BLaER1 treated with 17β-estradiol and CSF1 and Interleukin-3, amounts not matched to agents 10 nM and 100 nM (cell line): ENCODE measurements at regions not wholly inside any gene's neighbourhood (a gene's known extent, or its start where the extent isn't known, plus 50 kb on each side); places are given as distances from the start of the nearest gene placed in this dataset.
"Not testable (repeated sequence)": the region's sequence is repeated elsewhere in the genome, so short reads cannot be mapped to it uniquely, and the experiment has no call there.

Source experiments
- H3K27ac ChIP-seq, 11 experiments: shearing (Covaris generic); formaldehyde crosslinking; 2 replicates each; pipeline ENCODE4 v1.8.1; 2022
- H3K27me3 ChIP-seq, 11 experiments: shearing (Covaris generic); formaldehyde crosslinking; 2 replicates each; pipeline ENCODE4 v1.8.1; 2022
- H3K36me3 ChIP-seq, 11 experiments: shearing (Covaris generic); formaldehyde crosslinking; 2 replicates each; pipeline ENCODE4 v1.8.1; 2022
- H3K4me1 ChIP-seq, 10 experiments: shearing (Covaris generic); formaldehyde crosslinking; 2 replicates each; pipeline ENCODE4 v1.8.1; 2022
- H3K4me2 ChIP-seq, 11 experiments: shearing (Covaris generic); formaldehyde crosslinking; 2 replicates each; pipeline ENCODE4 v1.8.1; 2022
- H3K4me3 ChIP-seq, 10 experiments: shearing (Covaris generic); formaldehyde crosslinking; 2 replicates each; pipeline ENCODE4 v1.8.1; 2022
- H3K9ac ChIP-seq, 11 experiments: shearing (Covaris generic); formaldehyde crosslinking; 2 replicates each; pipeline ENCODE4 v1.8.1; 2022
- H3K9me3 ChIP-seq, 11 experiments: shearing (Covaris generic); formaldehyde crosslinking; replicated peaks in 1 of 11; 2 replicates each; pipeline ENCODE4 v1.8.1; 2022
- H4K20me1 ChIP-seq, 11 experiments: shearing (Covaris generic); formaldehyde crosslinking; 2 replicates each; pipeline ENCODE4 v1.8.1; 2022
- Cebpa-rat ChIP-seq, 11 experiments: shearing (Covaris generic); IDR thresholded peaks; 2 replicates each; pipeline ENCODE4 v1.8.1; 2022

DNA sequence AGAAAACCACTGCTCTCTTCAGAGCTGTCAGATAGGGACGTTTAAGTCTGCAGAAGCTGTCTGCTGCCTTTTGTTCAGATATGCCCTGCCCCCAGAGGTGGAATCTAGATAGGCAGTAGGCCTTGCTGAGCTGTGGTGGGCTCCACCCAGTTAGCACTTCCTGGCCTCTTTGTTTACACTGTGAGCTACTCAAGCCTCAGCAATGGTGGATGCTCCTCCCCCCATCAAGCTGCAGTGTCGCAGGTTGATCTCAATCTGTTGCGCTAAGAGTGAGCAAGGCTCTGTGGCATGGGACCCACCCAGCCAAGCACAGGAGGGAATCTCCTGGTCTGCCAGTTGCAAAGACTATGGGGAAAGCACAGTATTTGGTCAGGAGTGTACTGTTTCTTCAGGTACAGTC, 59.2 kb upstream of the ZNF641 start:
- H3K27me3 ChIP-seq, H3K9ac ChIP-seq, H3K36me3 ChIP-seq, H4K20me1 ChIP-seq: not testable (repeated sequence)
- peak overlapping the region in 2 of 10 experiments; percentile 31 to 33; a peak in 4 of 20 replicates for H3K4me3 ChIP-seq
- peak overlapping the region in 3 of 11 experiments; percentile 26 to 43 (median 27); a peak in 2 of 22 replicates for H3K27ac ChIP-seq
- H3K4me2 ChIP-seq: peak overlapping the region; percentile 44 to 70 (median 61)
- H3K4me1 ChIP-seq: peaks cover 11 to 18% (median 13%) of the 10 kb centered on the region in 10 experiments
- peaks cover 3 to 32% (median 22%) of the 10 kb centered on the region in 11 experiments; a peak in 20 of 22 replicates for H3K9me3 ChIP-seq

- H4K20me1 ChIP-seq: no peaks in the 10 kb centered on the region
- H3K4me2 ChIP-seq: no peak overlapping the region
- peaks cover 3 to 32% (median 22%) of the 10 kb centered on the region in 11 experiments; a peak in 20 of 22 replicates for H3K9me3 ChIP-seq
- H3K36me3 ChIP-seq: no peaks in the 10 kb centered on the region
- peaks cover 11 to 23% (median 13%) of the 10 kb centered on the region in 10 experiments for H3K4me1 ChIP-seq
- H3K4me3 ChIP-seq: no peak overlapping the region
- no peak overlapping the region for H3K9ac ChIP-seq
- no peaks in the 10 kb centered on the region for H3K27me3 ChIP-seq
- no peak overlapping the region for H3K27ac ChIP-seq
- TF ChIP-seq Cebpa-rat (IDR thresholded peaks at IDR 0.05): no peak
Measured at GRCh38 chr12:48413388-48413787, 59.0 kb upstream of the ANP32D start.

DNA sequence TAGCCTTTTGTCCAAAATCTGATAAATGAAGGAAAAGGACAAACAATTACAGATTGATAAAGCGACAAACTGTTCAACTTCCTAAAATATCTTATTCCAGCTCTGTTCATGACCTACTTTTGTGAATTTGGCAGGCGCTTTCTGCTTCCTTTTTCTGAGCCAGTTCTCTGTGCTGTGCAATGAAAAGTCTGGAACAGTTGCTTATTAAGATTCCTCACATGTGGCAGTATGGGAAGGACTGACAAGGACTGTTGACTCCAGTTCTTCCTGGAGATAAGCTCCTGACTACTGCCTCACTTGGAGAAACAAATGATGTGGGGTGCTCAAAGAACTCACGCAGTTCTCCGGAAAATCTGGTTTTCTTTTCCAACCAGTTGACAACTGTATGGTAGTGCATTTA, 58.3 kb upstream of the ANP32D start:
- Histone ChIP-seq H3K27me3 (no peaks in the 10 kb centered on the region), H3K9me3 (peaks cover 0 to 25% (median 19%) of the 10 kb centered on the region in 11 experiments; a peak in 19 of 22 replicates), H3K27ac (no peak overlapping the region), H3K9ac (no peak overlapping the region), H3K4me3 (no peak overlapping the region), H3K4me2 (no peak overlapping the region), H3K36me3 (no peaks in the 10 kb centered on the region), H3K4me1 (peaks cover 10 to 29% (median 12%) of the 10 kb centered on the region in 10 experiments), H4K20me1 (no peaks in the 10 kb centered on the region)
- TF ChIP-seq Cebpa-rat (IDR thresholded peaks at IDR 0.05): no peak

GRCh38 chr12:48419116-48419935, 53.0 kb upstream of the ANP32D start:
- no peaks in the 10 kb centered on the region for H3K36me3 ChIP-seq
- no peak overlapping the region for H3K27ac ChIP-seq
- peaks cover 0 to 14% (median 0%) of the 10 kb centered on the region in 10 experiments; a peak in 2 of 20 replicates for H3K4me1 ChIP-seq
- H3K4me2 ChIP-seq: no peak overlapping the region
- no peaks in the 10 kb centered on the region for H3K9me3 ChIP-seq
- H3K9ac ChIP-seq: no peak overlapping the region
- H3K27me3 ChIP-seq: no peaks in the 10 kb centered on the region
- H4K20me1 ChIP-seq: no peaks in the 10 kb centered on the region
- no peak for TF ChIP-seq Cebpa-rat (IDR thresholded peaks at IDR 0.05)
- no peak overlapping the region for H3K4me3 ChIP-seq

- Histone ChIP-seq H3K9me3 (no peaks in the 10 kb centered on the region), H3K4me1 (peaks cover 0 to 13% (median 0%) of the 10 kb centered on the region in 10 experiments; a peak in 3 of 20 replicates), H3K27ac (no peak overlapping the region), H3K27me3 (no peaks in the 10 kb centered on the region), H3K4me3 (no peak overlapping the region), H3K4me2 (no peak overlapping the region), H4K20me1 (no peaks in the 10 kb centered on the region), H3K9ac (no peak overlapping the region), H3K36me3 (no peaks in the 10 kb centered on the region)
- TF ChIP-seq Cebpa-rat (IDR thresholded peaks at IDR 0.05): no peak
Measured at GRCh38 chr12:48420039-48420775, 52.2 kb upstream of the ANP32D start.

DNA sequence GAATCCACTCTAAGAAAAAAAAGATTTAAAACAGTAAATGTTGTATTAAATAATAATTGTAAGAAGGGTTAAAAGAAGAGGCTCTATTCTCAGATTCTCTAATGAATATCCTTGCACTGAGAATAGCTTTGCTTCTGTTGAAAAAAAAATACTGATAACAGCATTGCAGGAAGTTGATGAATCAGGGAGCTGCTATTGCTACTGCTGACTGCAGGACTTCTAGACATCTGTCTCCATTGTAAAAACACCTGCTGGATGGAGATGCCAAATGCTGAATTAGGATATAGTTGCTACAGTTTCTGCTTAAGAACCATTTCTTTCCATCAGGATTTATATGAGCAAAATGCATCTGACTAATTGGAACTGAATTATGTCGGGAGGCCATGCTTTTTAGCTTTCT, 50.3 kb upstream of the ANP32D start:
- H3K9me3 ChIP-seq: no peaks in the 10 kb centered on the region
- no peak overlapping the region for H3K4me3 ChIP-seq
- TF ChIP-seq Cebpa-rat (IDR thresholded peaks at IDR 0.05): no peak
- peaks cover 0 to 13% (median 0%) of the 10 kb centered on the region in 10 experiments; a peak in 3 of 20 replicates for H3K4me1 ChIP-seq
- no peak overlapping the region for H3K27ac ChIP-seq
- H4K20me1 ChIP-seq: no peaks in the 10 kb centered on the region
- no peaks in the 10 kb centered on the region for H3K36me3 ChIP-seq
- no peaks in the 10 kb centered on the region for H3K27me3 ChIP-seq
- no peak overlapping the region for H3K4me2 ChIP-seq
- no peak overlapping the region for H3K9ac ChIP-seq
